Activated effector memory CD4-positive, alpha-beta T cell treated with anti-CD3 and anti-CD28 coated beads, Interleukin-2, amount 50 U/mL, for 16 hours (primary cell): ENCODE measurements at regions not wholly inside any gene's neighbourhood (a gene's known extent, or its start where the extent isn't known, plus 50 kb on each side); places are given as distances from the start of the nearest gene placed in this dataset.

Experiments used
- DNase-seq: peaks from one replicate; pipeline ENCODE4 v3.0.0-alpha.2; 2020

DNA sequence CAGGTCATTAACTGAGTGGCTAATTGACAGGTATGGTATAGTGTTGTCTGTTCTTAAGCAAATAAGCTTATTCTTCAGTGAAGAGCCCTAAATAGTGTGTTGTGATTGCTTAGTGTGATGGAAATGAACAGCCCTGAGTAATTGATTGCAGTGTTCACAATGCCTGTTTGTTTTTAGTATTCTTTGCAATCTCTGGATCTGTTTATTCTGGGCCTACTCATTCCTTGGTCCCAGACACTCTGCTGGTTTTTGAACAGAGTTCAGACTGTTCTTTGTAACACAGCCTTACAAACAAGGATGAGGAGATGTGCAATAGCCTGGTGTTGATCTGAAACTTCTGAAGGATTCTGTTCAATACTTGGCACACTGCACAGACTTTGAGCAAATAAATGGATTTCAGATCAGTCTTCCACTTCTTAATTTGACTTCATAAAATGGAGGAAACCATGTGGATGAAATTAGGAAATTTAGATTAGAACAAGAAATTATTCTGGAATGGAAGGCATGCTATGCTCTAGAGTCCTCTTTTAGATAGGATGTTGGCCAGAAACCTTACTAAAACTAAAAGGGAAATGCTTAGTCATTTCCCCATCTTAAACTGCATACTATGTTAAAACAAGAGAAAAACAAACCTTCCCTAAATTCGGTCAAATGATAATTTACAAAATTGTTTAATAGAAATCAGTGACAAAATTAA, 444.2 kb upstream of the SEMA3D start:
- no peak for DNase-seq

DNA sequence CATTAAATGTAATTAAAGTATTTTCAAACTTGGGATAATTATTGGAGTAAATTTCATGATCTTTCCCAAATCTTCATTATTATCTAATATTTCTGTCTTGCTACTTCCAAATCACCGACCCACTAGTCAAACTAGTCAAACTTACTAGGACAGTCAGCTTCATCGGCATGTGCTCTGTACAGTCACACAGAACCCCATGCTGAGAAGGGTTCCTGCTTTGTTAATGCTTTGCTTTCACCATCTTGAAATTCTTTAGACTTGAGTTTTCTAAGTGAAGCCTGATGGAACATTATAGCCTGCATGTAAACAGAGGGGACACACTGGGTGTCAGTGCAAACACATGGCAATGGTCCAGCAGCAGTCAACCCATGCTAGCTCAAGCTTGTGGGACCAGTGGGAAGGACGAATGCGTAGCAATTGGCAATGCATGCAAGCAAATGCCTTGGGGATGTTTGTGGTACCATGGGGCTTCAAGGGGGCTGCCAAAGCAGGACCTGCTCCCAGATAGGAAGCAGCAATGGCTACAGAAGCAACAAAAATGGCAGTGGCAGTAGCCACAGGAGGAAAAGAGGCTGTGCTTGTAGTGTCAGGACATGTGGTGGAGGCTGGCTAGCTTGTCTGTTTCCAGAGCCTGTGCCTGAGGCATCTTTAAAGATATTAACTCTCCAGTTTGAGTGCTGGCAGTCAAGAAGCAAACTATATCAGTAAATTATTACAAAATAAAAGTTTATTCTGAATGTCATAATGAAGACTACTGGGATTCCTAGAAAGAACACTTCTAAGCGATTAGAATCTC, 441.1 kb upstream of the SEMA3D start:
- DNase-seq: no peak

DNA sequence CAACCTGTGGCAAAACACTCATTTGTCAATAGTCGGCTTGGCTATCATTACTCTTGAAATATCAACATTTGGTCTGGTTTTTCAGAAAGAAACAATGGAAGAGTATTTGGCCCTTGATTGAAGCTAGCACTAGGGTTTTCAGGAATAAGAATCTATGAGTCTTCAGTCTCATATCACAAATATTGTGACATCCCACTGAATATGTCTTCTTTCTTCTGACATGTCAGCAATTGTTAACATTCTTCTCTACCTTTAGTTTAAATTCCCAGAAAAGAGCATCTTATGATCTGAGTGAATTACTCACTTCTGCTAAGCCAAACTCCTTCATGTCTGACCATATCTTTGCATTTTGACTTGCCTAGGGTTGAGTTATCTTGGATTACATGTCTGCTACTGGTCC, 435.2 kb upstream of the SEMA3D start:
- DNase-seq: no peak

DNA sequence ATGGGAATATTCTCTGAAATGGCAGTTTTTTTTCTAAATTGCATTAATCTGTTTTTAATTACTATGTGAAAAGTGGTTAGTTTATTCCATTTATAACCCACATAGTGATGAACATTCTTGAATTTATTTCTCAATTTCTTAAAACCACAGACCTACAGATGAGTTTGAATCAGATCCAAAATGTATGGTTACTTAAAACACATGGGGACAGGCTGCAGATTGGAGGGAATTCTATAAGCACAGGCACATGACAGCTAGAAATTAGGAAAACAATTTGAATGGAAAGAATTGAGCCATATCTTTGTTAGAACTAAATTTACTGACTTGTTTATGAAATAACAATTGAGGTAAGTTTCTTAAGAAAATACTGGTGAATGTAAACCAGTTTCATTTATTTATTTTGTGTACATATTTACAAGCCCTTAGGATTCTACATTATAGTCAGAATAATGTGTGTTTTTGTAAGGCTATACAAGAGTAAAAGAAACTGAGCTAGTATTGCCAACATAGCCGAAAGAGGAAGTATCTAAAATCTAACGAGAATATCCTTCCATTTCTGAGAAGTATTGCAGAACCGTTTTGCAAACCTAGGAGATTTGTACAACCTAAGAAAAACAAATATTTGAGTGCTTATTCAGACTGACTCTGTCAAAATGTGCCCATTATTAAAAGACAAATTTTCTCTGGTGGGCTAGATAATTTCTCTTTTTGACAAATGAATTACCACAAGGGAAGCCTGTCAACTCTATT, 434.3 kb upstream of the SEMA3D start:
- no peak for DNase-seq

DNA sequence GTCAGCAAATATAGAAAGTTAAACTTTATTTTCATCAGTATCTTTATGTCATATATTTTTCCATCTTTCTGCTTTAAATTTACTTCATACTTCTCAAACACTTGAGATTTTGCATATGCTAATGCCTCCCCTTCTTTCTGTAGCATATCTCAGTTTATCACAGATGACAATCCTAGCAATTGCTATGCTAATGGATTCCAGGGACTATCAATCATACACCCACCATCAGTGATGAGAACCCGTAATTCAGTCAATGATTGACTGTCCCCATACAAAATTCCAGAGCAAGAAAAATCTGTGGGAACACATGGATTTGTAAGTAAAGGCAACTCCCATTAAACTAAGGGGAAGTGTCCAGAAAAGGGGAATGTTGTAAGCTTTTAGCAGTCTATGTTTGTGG, 432.4 kb upstream of the SEMA3D start:
- no peak for DNase-seq

DNA sequence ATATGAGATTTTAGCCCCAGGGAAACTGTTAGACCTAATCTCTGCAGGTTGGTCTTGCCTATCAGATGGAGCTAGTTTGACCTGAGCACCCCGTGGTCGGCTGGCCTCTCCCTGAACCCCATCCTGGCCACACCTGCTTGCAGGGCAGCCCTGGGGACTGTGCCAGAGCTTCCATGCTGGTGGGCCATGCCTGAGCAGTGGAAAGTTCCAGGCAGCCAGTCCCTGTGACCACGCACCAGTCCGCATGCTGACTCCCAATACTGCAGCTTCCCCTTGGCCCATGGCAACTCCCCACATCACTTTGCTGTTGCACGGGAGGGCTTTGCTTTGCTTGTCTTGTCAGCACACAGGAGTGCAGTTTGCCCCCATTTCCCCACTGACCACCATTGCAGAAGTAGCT, 427.8 kb upstream of the SEMA3D start:
- DNase-seq: no peak

DNA sequence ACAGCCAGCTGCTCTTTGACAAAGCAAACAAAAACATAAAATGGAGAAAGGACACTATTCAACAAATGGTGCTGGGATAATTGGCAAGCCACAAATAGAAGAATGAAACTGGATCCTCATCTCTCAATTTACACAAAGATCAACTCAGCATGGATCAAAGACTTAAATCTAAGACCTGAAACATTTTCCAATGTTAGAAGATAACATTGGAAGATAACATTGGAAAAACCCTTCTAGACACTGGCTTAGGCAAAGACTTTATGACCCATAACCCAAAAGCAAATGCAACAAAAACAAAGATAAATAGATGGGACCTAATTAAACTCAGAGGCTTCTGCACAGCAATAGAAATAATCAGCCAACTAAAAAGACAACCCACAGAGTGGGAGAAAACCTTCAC, 425.7 kb upstream of the SEMA3D start:
- DNase-seq: no peak

DNA sequence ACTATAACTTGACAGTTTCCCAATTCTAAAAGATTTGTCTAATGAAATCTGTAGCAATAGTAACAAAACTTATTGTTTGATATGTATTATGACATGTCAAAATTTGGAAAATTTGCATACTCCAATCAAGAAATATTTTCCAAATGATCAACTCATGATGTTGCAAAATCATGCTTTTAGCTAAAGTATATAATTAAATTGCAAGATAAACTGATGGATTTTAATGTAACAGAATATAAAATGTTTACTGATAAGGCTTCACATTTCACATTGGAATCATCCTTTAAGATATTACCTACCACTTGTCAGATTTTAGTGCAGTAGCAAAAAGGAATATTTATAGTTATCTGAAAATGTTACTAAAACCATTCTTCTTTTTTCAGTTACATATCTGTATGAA, 421.9 kb upstream of the SEMA3D start:
- DNase-seq: no peak

DNA sequence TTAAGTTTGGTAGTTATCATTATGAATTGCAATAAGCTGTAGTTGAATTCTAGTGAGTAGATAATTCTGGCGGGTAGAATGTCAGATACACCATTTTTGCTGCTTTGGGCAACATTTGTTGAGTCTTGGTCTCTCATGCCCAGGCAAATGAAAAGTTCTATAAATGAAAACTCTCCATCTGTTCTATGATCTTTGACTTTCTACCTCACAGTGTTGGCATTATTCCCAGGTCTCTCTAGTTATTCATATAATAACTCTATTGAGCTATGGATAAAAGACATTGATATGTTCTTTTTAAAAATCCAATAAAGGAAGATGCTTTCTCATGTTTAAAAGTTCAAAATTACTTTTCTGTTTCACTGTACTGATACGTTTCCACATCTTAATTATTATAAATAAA, 415.3 kb upstream of the SEMA3D start:
- DNase-seq: no peak

DNA sequence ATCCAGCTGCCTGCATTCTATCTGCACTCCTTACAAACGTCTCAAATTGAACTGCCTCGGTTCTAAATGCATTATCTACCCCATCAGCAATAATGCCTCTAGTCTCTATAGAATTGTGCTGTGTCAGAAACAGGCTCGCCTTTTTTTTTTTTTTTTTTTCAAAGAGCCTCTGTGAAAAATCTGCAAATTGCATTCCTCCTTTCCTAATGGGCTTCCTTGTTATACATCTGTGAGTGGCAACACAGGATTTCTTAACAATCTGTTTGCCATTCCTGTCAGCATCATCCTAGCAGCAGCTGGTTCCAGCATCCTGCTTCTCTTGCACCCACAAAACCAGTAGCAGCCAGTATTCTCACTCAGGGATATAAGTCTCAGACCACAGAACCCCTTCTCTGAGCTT, 413.5 kb upstream of the SEMA3D start:
- DNase-seq: no peak

DNA sequence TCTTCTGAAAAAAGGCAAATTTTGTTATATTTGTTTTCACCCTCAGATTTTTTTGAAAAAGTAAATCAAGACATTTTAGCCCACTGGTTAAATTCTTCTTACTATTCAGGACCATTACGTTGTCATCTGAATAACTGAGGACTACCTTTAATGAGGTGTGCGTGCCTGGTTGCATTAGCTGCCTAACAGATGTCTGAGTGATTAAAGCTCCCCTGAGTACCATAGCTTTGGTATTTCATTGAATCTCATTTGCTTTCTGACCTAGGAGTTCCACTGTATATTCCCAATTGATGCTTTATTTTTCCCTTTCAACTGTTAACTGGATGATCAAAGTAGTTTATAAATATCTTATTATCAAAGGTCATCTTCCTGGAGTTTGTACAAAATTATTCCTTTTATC, 410.0 kb upstream of the SEMA3D start:
- no peak for DNase-seq

DNA sequence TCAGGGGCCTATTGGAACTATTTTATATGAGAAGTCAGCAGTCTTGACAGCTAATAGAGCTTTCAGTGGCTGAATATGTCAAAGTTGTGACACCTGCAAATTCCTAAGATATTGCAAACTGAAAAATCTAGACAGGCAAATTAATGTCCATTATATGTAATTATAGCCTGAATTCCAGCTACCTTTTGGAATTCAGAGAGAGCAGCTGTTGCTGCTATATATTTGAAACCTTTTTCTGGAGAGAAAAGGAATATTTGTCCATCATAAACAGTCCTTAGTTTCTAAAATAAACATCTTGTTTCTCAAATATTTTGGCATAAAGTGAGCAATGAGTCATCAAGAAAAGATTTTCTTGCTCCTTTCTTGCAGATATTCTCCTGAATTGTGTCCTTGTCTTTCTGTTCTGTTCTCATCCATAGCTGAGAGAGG, 408.9 kb upstream of the SEMA3D start:
- DNase-seq: no peak

DNA sequence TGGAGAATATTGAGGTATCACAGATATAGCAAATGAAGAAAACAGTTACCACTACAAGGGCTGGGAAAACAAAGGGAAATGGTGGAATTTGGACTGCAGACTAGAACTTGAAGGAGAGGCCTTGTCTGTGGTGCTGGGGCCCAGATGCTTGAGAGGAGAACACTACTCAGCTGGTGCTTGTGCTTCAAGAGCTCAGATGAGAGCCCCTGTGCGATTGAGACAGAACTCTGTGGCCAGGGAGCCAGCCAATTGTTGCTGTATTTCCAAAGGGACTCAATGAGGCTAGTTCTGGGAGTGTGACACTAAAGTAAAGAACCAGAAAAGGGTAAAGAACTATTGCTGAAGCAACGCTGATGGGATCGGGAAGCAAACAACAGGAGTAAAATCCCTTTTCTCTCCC, 406.5 kb upstream of the SEMA3D start:
- no peak for DNase-seq

DNA sequence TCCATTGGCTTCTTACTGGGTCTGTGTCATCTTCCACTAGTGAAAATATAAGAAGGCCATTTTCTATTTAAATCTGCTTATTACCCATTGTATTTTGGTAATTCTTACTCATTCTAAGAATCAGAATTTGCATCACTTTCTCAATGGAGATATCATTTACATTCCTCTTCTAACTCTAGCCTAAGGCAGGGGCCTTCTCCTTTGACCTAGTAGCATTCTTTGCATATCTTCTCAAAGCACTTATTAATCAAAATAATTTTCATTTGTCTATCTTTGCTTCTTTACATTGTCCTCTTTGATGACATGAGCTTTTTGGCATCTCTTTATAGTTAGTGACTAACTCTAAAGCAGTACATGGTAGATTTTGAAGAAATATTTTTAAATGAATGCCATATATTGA, 400.9 kb upstream of the SEMA3D start:
- DNase-seq: no peak

DNA sequence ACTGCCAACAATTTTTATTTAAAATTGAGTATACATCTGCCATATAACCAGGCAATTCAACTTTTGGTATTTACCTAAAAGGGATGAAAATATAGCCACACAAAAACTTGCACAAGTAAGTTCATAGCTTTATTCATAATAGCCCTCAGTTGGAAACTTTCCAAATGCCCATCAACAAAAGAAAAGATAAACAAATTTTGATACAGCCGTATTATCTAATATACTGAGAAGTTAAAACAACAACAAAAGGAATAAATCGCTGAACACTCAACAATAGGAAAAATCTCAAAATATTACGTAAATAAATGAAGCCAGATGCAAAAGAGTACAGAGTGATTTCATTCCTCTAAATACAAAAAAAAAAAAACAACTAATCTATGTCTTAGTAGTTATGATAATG, 399.2 kb upstream of the SEMA3D start:
- DNase-seq: no peak

DNA sequence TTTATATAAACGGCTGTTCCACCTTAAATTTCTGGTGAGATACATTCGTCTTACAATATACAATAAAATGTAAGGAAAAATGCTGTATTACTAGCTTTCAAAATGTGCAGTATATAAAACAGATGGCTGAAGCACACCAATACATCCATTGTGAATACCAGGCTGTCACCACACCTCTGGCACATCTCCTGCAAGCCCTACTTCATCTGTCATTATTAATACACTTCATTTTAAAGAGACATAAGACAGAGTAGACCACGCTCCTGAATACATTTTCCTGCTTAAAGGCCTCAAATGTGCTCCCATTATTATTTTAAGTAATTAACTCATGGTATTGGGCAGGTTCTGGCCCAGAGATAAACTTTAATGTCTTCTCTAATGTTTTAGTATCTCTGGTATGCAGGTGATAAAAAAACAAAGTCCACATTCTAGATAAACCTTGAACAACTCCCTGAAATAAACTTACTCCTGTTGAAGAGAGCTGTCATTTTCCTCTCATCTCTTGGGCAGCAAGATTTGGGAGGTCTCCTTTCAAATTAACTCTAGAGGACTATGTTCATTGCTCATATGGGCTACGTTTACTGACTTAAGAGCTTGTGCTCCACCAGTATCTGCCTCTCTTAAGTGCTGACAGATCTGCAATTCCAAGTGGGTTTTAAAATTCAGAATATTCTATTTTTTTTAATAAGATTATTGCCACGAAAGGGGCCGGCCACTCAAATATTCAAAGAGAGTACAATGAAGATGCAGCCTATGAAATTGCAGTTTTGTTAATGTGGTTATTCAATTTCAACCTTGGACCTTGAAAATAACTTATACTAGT, 396.5 kb upstream of the SEMA3D start:
- no peak for DNase-seq

DNA sequence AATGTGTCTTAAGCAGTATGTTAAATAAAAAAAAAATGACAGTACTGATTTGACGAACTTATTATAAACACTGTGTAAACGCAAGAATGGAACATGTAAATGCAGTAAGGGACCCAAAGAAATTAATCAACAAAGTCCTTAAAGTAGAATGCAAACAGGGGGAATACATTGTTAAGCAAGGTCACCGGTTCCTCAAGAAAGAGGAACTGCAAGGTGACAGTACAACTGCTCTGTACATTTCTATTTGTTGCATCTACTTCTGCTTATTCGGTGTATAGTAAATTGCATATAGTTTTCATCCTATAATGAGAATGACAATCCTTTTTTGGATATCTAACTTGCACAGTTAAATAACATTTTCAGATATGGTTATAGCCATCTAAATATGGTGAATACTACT, 387.0 kb upstream of the SEMA3D start:
- no peak for DNase-seq

DNA sequence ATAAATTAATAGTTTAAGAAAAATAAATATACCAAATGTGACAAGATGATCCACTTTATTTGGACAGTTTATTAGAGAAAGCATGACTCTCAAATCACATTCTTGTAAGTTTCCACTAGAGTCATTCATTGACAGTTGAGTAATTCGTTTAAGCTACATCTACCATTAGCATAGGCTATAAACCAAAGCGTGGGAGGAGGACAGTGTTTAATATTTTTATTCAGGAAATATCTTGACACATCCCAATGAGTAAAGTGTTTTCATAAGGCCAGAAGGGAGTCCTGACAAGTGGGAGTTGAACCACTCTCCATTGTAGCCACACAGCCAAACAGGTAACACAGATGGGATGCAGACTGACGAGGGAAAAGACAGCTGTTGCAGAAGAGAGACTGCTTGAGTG, 386.5 kb upstream of the SEMA3D start:
- DNase-seq: no peak

DNA sequence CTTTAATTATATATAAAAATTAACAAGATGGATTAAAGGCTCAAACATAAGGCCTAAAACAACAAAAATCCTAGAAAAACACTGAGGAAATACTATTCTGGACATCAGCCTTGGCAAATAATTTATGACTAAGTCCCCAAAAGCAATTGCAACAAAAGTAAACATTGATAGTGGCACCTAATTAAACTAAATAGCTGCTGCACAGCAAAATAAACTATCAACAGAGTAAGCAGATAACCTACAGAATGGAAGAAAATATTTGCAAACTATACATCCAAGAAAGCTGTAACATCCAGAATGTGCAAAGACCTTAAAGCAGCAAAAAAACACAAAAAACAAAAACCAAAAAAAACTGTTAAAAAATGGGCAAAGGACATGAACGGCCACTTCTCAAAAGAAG, 384.0 kb upstream of the SEMA3D start:
- DNase-seq: no peak

DNA sequence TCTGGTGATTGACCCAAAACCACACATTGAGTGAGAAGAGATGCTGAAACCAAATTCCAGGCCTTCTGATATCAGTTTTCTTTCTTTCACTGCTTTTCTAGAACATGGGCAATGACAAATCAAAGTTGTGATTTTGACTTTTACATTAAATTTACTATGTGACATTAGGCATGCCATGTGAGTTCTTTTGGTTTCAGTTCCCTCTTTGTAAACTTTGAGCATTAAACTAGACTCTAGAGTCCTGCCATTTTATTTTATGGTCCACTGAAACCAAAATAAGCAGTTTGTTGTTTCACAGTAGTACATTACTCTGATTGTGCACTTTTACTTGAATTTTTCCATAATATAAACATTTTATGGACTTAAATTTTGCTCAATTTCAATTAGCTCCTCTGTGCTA, 381.1 kb upstream of the SEMA3D start:
- no peak for DNase-seq

DNA sequence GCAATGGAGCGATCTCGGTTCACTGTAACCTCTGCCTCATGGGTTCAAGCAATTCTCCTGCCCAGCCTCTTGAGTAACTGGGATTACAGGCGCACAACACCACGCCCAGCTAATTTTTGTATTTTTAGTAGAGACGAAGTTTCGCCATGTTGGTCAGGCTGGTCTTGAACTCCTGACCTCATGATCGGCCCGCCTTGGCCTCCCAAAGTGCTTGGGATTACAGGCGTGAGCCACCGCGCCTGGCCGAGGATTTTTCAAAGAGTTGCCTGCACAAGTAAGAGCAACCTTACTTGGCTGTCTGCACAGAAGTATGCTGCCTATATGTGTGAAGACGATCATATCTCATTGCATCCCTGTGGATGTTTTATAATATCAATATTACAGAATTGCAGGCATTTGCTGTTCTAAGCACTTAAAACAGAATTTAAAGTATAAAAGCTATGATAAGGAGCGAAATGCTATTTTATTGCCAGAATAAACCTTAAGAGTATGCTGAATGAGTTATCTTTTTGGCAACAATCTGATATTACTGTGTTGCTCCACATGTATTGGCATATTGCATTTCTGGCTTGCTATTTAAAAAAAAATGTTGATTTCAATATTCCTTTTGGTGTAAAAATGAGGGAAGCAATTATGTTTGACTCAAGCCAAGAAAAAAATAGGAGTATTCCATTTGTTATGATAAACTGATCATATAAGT, 379.4 kb upstream of the SEMA3D start:
- DNase-seq: peak; percentile 36

DNA sequence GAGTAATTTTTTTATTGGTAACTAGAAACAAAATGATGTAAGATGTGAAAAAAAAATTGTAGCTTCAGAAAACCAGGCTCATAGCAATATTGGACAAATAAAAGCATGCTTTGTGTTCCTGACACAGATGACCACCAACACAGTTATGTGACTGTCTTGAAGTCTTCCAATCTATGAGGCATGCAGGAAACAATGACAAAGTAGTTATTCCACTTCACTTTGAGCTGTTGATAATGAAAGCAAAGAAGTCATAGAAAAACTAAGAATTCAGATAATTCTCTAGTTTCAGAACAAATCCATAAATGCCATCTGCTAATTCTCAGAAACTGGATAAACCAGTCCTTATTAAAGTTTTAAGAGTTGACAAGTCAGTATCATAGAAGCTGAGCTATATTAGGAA, 378.4 kb upstream of the SEMA3D start:
- no peak for DNase-seq

DNA sequence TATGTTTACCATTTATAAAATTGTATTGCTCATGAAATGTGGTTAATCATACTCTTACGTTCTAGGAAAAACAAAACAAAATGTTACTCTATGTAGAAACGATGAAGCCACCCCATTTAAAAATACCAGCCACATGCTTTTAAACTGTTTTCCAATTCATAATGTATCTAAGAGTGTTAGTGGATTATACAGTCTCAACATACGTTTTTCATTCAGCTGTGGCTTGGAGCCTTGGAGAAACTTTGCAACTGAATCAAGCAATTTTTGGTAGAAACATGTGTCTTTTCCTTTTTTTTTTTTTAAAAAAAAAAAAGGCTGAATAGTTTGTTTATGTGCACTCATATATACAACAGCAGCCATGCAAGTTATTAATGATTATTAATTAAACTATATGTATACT, 378.0 kb upstream of the SEMA3D start:
- DNase-seq: no peak
